ENCODE measurements at regions not wholly inside any gene's neighbourhood (a gene's known extent, or its start where the extent isn't known, plus 50 kb on each side); places are given as distances from the start of the nearest gene placed in this dataset.

DNA sequence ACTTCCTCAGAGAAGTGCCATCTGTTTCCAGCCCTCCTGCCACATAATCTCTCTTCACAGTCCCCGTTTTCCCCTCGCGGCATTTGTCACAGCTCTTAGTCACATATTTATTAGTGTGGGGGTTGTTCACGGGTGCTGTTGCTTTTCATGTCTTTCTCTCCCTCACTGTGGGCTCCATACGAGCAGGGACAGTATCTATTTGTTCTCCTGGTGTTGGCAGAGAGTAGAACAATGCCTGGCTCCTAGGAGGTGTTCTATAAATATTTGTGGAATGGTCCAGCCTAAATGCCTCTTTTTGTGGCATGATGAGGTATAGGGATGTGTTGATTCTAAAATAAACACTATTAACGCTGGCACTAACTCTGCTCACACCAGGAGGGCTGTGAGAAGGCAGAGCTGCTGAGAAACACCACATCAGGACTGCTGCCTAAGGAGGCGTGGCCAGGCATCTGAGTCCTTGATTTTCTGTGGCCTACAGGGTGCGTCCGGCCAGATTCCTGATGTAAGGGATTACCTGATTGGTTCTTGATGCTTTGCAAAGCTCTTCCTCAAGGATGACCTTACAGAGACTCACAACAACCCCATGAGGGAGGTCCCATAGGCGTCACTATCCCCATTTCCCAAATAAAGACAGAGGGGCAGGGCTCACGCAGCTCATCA is 219.8 kb upstream of the ARID1B start:
- Mint-ChIP-seq H3K4me1 (no peaks in the 10 kb centered on the region), H3K27me3 (peaks cover 2% of the 10 kb centered on the region), H3K27ac (no peak overlapping the region), H3K4me3 (no peak overlapping the region), H3K36me3 (ENCODE audit: low read depth) (no peaks in the 10 kb centered on the region), H3K9me3 (peaks cover 10% of the 10 kb centered on the region)
- ChIA-PET POLR2A (no interaction called here), CTCF (no interaction called here)
- no peak for DNase-seq

DNA sequence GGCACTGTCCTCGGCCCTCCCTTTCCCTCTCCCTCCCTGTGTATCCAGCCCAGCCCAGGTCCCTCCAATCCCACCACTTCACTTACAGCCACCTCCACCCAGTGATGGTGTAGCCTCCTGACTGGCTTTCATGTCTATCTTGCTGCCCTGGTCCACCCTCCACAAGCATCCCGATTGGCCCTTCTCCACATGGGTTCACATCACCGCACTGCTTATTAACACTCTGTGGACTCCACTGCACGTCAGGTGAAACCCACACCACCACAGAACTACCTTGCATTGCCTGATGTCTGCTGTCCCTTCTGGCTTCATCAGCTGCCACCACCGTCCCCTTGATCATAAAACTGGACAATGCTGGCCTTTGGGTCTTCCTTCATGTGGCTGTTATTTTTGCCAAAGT is 220.4 kb upstream of the ARID1B start:
- Mint-ChIP-seq H3K9me3 (peaks cover 10% of the 10 kb centered on the region), H3K27me3 (peaks cover 2% of the 10 kb centered on the region), H3K4me1 (no peaks in the 10 kb centered on the region), H3K4me3 (no peak overlapping the region), H3K36me3 (ENCODE audit: low read depth) (no peaks in the 10 kb centered on the region), H3K27ac (no peak overlapping the region)
- CTCF ChIA-PET = no interaction called here
- POLR2A ChIA-PET = no interaction called here
- DNase-seq = no peak

DNA sequence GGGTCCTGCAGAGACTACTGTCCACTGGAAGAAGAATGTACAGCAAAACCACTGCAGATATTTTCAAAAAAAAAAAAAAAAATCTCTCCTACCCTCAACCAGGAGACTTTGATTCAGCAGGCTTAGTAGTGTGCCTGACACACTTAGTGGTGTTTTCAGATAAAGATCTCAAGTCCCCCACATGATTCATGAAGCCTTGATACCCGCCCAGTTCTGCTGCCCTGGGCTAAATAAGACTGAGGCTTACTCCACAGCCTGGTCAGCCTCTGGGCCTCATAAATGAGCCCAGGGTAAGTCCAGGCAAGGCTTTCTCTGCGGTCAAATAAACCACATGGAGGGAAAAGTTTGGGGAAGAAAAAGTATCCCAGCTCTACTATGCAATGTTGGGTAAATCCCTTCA is 222.1 kb upstream of the ARID1B start:
- CTCF ChIA-PET = interaction anchor here (0.6 kb wide), 1 partner anchor 164 kb away, joined by 5 read pairs; no protein-coding TSS in a partner anchor

DNA sequence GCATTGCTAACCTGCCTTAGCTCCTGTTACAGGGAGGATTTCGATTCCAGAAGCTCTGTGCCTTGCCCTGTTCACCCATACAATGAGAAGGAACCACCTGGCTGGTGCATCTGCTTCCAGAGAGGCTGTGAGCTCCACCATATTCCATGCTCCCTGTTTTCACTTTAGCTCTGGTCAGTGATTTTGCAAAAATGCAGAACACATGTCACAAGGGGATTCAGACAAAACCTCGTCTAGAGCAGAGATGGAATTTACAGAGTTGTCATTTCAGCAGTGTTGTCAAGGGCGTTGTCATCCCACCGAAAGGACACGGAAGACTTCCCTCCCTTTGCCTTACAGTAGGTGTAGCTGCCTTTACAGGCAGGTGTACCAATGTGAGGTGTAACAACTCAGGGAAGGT is 223.0 kb upstream of the ARID1B start:
- DNase-seq = no peak
- Mint-ChIP-seq H3K4me3 (no peak overlapping the region), H3K9me3 (peaks cover 4% of the 10 kb centered on the region), H3K27me3 (no peaks in the 10 kb centered on the region), H3K27ac (no peak overlapping the region), H3K36me3 (ENCODE audit: low read depth) (no peaks in the 10 kb centered on the region), H3K4me1 (no peaks in the 10 kb centered on the region)
- ChIA-PET POLR2A (no interaction called here), CTCF (interaction anchor here (0.6 kb wide), 1 partner anchor 106 kb away, joined by 3 read pairs; no protein-coding TSS in a partner anchor)

More for the DNA sequence above, 222.1 kb upstream of the ARID1B start:
- Mint-ChIP-seq H3K4me3 (no peak overlapping the region), H3K36me3 (ENCODE audit: low read depth) (no peaks in the 10 kb centered on the region), H3K27me3 (peaks cover 2% of the 10 kb centered on the region), H3K4me1 (no peaks in the 10 kb centered on the region), H3K27ac (no peak overlapping the region), H3K9me3 (peaks cover 7% of the 10 kb centered on the region)
- DNase-seq = no peak
- POLR2A ChIA-PET = no interaction called here

DNA sequence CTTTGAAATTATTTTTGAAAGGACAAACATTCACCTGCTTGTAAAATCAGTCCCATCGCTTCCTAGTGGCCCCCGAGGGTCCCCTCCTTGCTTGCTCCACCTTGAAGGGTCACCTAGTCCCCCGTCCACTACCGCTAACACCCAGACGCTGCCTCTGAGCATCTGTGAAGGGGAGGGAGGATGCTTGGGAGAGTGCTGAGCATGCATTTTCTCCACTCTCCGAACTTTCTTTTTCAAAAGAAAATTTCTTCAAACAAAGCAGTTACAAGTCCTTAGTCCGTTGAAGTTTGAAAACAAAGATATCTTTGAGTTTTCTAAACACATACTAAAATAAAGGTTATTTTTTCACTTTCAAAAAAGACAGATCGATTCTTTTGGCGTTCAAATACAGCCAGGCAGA is 224.3 kb upstream of the ARID1B start:
- CTCF ChIA-PET = no interaction called here
- POLR2A ChIA-PET = no interaction called here
- Mint-ChIP-seq H3K9me3 (no peaks in the 10 kb centered on the region), H3K4me3 (no peak overlapping the region), H3K27me3 (no peaks in the 10 kb centered on the region), H3K4me1 (no peaks in the 10 kb centered on the region), H3K36me3 (ENCODE audit: low read depth) (no peaks in the 10 kb centered on the region), H3K27ac (no peak overlapping the region)
- no peak for DNase-seq

DNA sequence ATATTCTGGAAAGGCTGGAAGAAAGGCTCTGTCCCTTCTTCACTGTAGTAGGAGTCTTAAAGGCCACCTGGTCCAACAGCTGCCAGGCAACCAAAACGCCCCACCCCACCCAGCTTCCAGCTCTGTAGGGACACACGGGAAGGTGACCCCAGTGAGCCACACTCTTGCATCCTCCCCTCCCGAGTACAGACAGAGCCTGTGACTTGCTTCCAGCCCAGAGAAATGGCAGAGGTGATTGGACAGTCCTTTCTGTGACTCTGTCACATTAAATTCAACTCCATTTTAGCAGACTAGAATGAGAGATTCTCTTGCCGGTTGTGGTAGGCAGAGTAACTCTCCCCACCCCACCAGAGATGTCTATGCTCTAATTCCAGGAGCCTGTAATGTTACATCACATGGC is 226.2 kb upstream of the ARID1B start:
- H3K4me3 Mint-ChIP-seq = no peak overlapping the region
- no peak for DNase-seq
- no peaks in the 10 kb centered on the region for H3K9me3 Mint-ChIP-seq
- H3K36me3 Mint-ChIP-seq (ENCODE audit: low read depth) = no peaks in the 10 kb centered on the region
- POLR2A ChIA-PET = no interaction called here
- H3K27me3 Mint-ChIP-seq = peaks cover under 1% of the 10 kb centered on the region
- no peak overlapping the region for H3K27ac Mint-ChIP-seq
- no peaks in the 10 kb centered on the region for H3K4me1 Mint-ChIP-seq
- CTCF ChIA-PET = no interaction called here

DNA sequence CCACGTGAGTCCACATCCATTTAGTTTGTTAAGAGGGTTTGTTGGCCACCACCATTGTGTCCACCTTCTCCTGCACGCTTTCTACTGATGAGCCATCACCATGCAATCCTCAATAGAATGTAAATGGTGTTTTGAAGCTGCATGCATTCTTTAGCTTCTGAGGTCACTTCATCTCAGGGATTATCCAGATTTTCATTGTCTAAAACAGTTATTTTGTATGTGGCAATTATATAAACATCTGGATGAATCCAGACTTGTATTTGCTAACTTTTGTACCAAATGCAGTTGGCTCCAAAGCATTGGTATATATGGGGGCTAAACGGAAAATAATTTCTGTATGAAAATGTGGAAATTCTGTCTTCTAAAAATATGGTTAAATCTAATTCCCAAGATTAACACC is 231.2 kb upstream of the ARID1B start:
- no peaks in the 10 kb centered on the region for H3K36me3 Mint-ChIP-seq (ENCODE audit: low read depth)
- CTCF ChIA-PET = no interaction called here
- H3K9me3 Mint-ChIP-seq = no peaks in the 10 kb centered on the region

DNA sequence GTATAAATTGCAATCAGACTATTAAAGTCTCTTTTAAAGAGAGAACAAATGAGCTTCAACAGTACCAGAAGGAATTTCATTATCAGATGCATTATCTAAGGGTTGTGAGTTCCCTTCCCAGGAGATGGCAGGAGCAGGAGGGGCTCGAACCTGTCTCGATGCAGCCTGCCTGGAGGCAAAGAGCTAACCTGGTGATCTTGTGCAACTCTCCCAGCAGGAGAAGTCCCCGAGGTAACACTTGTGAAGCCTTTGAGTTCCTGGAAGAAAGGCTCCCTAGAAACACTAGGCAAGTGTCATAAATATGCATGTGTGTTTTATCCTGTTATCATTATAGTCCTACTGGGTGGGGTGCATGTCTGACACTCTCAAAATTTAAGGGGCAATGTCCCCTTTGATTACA is 232.2 kb upstream of the ARID1B start:
- Mint-ChIP-seq H3K27me3 (peaks cover 9% of the 10 kb centered on the region), H3K36me3 (ENCODE audit: low read depth) (no peaks in the 10 kb centered on the region), H3K9me3 (no peaks in the 10 kb centered on the region), H3K4me1 (no peaks in the 10 kb centered on the region), H3K27ac (no peak overlapping the region), H3K4me3 (no peak overlapping the region)
- POLR2A ChIA-PET = no interaction called here
- DNase-seq = no peak
- CTCF ChIA-PET = no interaction called here

More for the DNA sequence above, 231.2 kb upstream of the ARID1B start:
- no peak overlapping the region for H3K4me3 Mint-ChIP-seq
- peaks cover 9% of the 10 kb centered on the region for H3K27me3 Mint-ChIP-seq
- POLR2A ChIA-PET = no interaction called here
- no peaks in the 10 kb centered on the region for H3K4me1 Mint-ChIP-seq
- DNase-seq = no peak
- no peak overlapping the region for H3K27ac Mint-ChIP-seq

DNA sequence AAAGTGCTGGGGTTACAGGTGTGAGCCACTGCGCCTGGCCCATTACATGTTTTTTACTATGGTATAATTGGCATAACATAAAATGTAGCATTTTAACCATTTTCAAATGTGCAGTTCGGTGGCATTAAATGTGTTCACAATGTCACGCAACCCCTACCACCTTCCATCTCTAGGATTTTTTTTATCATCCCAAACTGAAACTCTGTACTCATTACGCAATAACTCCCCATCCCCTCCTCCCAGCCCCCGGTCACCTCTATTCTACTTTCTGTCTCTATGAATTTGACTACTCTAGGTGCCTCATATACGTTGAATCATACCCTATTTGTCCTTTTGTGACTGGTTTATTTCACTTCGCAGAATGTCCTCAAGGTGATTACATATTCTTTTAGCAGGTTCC is 233.1 kb upstream of the ARID1B start:
- ChIA-PET POLR2A (no interaction called here), CTCF (no interaction called here)
- no peaks in the 10 kb centered on the region for H3K36me3 Mint-ChIP-seq (ENCODE audit: low read depth)
- no peak for DNase-seq
- H3K4me1 Mint-ChIP-seq = no peaks in the 10 kb centered on the region
- H3K9me3 Mint-ChIP-seq = no peaks in the 10 kb centered on the region
- no peak overlapping the region for H3K4me3 Mint-ChIP-seq
- H3K27me3 Mint-ChIP-seq = peaks cover 9% of the 10 kb centered on the region
- no peak overlapping the region for H3K27ac Mint-ChIP-seq

DNA sequence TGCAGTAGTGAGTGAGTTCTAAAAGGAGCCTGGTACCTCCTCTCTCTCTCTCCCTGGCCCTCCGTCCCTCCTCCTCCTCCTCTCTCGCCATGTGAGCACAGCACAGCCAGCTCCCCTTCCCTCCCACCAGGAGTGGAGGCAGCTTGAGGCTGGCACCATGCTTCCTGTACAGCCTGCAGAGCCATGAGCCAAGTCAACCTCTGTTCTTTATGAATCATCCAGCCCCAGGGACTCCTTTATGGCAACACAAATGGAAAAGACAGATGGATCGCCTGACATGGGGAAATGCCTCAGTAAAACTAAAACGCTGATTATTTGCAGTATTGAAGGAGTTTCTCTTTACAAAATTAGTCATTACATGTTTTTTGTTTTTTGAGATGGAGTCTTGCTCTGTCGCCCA is 233.7 kb upstream of the ARID1B start:
- no peak for DNase-seq
- Mint-ChIP-seq H3K9me3 (no peaks in the 10 kb centered on the region), H3K4me3 (no peak overlapping the region), H3K27me3 (peaks cover 9% of the 10 kb centered on the region), H3K27ac (no peak overlapping the region), H3K36me3 (ENCODE audit: low read depth) (no peaks in the 10 kb centered on the region), H3K4me1 (no peaks in the 10 kb centered on the region)
- ChIA-PET CTCF (no interaction called here), POLR2A (no interaction called here)

DNA sequence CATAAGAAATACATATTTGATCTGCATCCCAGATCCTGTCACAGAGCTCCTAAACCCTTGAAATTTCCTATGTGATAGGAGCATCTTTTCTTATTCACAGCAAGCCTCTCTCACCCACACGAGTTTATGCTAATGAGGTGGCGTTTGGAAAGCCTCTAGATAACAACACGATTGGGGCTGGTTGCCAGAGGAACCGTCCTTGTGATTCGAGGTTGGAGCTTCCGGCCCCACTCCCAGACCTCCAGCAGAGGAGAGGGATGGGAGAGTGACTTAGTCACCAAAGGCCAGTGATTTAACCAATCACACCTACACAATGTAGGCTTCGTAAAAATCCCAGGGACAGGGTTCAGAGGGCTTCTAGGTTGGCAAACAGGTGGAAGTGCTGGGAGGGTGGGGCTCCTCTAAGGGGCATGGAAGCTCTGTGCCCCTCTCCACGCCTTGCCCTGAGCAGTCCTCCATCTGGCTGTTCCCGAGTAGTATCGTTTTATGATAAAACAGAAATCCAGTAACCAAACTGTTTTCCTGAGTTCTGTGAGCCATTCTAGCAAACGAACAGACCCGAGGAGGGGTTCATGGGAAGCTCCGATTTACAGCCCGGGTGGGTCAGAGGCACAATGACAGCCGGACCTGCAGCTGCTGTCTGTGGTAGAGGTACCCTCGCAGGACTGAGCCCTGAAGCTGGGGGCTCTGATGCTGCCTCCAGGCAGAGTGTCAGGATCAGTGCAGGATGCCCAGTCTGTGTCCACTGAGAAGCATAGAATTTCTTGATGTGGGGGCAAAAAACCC is 238.1 kb upstream of the ARID1B start:
- Mint-ChIP-seq H3K36me3 (ENCODE audit: low read depth) (no peaks in the 10 kb centered on the region), H3K4me1 (no peaks in the 10 kb centered on the region), H3K27ac (no peak overlapping the region), H3K27me3 (peaks cover 2% of the 10 kb centered on the region), H3K4me3 (no peak overlapping the region), H3K9me3 (no peaks in the 10 kb centered on the region)
- DNase-seq = no peak
- ChIA-PET CTCF (no interaction called here), POLR2A (no interaction called here)

DNA sequence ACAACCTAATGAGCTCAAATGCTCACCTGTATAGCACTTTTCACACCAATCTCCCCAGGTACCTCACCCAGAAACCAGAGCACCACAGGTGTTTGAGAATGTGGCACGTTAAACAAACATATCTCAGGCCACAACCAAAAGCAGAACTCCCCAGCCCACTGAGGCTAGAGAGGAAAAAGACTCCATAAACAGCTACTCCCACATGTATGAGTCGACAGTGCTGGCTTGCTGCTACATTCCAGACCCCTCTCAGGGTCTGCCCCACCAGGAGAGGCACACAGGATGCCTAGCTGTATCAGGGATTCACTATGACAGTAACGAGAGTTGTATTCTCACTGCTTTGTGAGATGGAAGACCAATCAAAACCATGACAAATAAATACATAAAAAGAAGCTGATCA is 242.6 kb upstream of the ARID1B start:
- H3K36me3 Mint-ChIP-seq (ENCODE audit: low read depth) = no peaks in the 10 kb centered on the region
- ChIA-PET CTCF (no interaction called here), POLR2A (no interaction called here)
- H3K9me3 Mint-ChIP-seq = no peaks in the 10 kb centered on the region
- no peak for DNase-seq
- H3K4me3 Mint-ChIP-seq = no peak overlapping the region
- H3K27me3 Mint-ChIP-seq = peaks cover 3% of the 10 kb centered on the region
- no peaks in the 10 kb centered on the region for H3K4me1 Mint-ChIP-seq
- H3K27ac Mint-ChIP-seq = no peak overlapping the region

DNA sequence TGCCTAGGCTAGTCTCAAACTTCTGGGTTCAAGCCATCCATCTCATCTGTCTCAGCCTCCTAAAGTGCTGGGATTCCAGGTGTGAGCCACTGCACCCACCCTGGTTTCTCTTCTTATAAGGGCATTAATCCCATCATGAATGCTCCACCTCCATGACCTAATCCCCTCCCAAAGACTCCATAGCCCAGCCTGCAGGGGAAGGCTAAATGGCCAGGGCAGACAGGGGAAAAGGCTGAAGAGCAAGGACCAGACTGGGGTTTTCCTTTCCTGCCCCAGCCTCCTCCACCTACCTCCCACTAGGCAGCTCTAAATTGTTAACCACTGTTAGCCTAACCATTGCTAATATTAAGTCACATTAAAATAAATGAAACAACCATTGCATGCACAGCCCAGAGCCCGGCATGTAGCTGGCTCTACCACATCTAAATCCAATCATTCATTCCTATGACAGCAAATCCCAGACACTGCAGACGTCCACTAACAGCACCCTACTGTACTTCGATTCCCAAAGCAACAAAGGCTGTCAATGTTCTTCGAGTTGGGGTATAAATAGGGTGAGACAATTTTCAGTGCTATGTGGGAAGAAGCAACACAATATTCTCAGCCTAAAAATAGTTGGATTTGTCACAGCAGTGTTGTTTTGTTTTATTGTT is 243.2 kb upstream of the ARID1B start:
- Mint-ChIP-seq H3K27ac (no peak overlapping the region), H3K36me3 (ENCODE audit: low read depth) (no peaks in the 10 kb centered on the region), H3K4me3 (no peak overlapping the region), H3K4me1 (no peaks in the 10 kb centered on the region), H3K27me3 (peaks cover 3% of the 10 kb centered on the region), H3K9me3 (no peaks in the 10 kb centered on the region)
- ChIA-PET POLR2A (no interaction called here), CTCF (no interaction called here)
- DNase-seq = no peak

DNA sequence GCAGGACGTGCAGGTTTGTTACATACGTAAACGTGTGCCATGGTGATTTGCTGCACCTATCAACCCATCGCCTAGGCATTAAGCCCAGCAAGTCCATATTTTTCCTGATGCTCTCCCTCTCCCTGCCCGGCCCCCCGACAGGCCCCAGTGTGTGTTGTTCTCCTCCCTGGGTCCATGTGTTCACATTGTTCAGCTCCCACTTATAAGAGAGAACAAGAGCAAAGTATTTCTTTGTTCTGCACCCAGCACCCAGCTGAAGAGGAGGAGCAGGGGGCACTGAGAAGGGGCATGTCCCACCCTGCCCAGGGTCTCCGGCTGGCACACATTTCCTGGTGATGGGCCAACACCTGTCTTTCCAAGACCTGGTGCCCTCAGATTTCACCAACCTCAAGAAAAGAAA is 251.1 kb upstream of the ARID1B start:
- ChIA-PET CTCF (no interaction called here), POLR2A (no interaction called here)
- DNase-seq = no peak
- no peaks in the 10 kb centered on the region for H3K4me1 Mint-ChIP-seq
- no peaks in the 10 kb centered on the region for H3K36me3 Mint-ChIP-seq (ENCODE audit: low read depth)
- H3K9me3 Mint-ChIP-seq = no peaks in the 10 kb centered on the region
- H3K27ac Mint-ChIP-seq = no peak overlapping the region
- peaks cover 3% of the 10 kb centered on the region for H3K27me3 Mint-ChIP-seq
- no peak overlapping the region for H3K4me3 Mint-ChIP-seq

All from activated CD4-positive, alpha-beta memory T cell treated with anti-CD3 and anti-CD28 coated beads, Interleukin-2, amount 10 ng/mL, durations not matched to agents 7 days and 5 days (primary cell).